Brain pericyte (primary cell): ENCODE measurements at regions not wholly inside any gene's neighbourhood (a gene's known extent, or its start where the extent isn't known, plus 50 kb on each side); places are given as distances from the start of the nearest gene placed in this dataset.

Source experiments
- DNase-seq: peaks from one replicate; pipeline ENCODE4 v3.0.0-alpha.2; 2012; ENCODE audit warnings: low read depth, low spot score

GRCh38 chr6:165915022-165915770, 252.2 kb upstream of the PDE10A start:
- DNase-seq: no peak

GRCh38 chr6:165913676-165914570, 250.9 kb upstream of the PDE10A start:
- no peak for DNase-seq

GRCh38 chr6:165910184-165910966, 247.3 kb upstream of the PDE10A start:
- DNase-seq: no peak

GRCh38 chr6:165906736-165907135, 243.7 kb upstream of the PDE10A start:
- no peak for DNase-seq

GRCh38 chr6:165905744-165906143, 242.7 kb upstream of the PDE10A start:
- no peak for DNase-seq

- DNase-seq: no peak
Measured at GRCh38 chr6:165900970-165901369, 237.9 kb upstream of the PDE10A start.

- no peak for DNase-seq
Measured at GRCh38 chr6:165899611-165900010, 236.6 kb upstream of the PDE10A start.

- DNase-seq: no peak
Measured at GRCh38 chr6:165895421-165896165, 232.6 kb upstream of the PDE10A start.

- DNase-seq: no peak
Measured at GRCh38 chr6:165894171-165894825, 231.3 kb upstream of the PDE10A start.

GRCh38 chr6:165893431-165893830, 230.4 kb upstream of the PDE10A start:
- no peak for DNase-seq

- no peak for DNase-seq
Measured at GRCh38 chr6:165891320-165891719, 228.3 kb upstream of the PDE10A start.

GRCh38 chr6:165890404-165890735, 227.3 kb upstream of the PDE10A start:
- no peak for DNase-seq

- peak; percentile 16 for DNase-seq
Measured at GRCh38 chr6:165889636-165890403, 226.8 kb upstream of the PDE10A start.

- no peak for DNase-seq
Measured at GRCh38 chr6:165886169-165886568, 223.1 kb upstream of the PDE10A start.

- DNase-seq: peak; percentile 38
Measured at GRCh38 chr6:165884813-165885765, 222.0 kb upstream of the PDE10A start.

- no peak for DNase-seq
Measured at GRCh38 chr6:165883851-165884640, 221.0 kb upstream of the PDE10A start.

GRCh38 chr6:165881806-165882205, 218.8 kb upstream of the PDE10A start:
- DNase-seq: no peak

- DNase-seq: no peak
Measured at GRCh38 chr6:165880686-165881085, 217.6 kb upstream of the PDE10A start.
